Neural progenitor cell (in vitro differentiated cells): ENCODE measurements at regions not wholly inside any gene's neighbourhood (a gene's known extent, or its start where the extent isn't known, plus 50 kb on each side); places are given as distances from the start of the nearest gene placed in this dataset.

Experiments used
- DNase-seq: peaks from one replicate; pipeline ENCODE4 v3.0.0-alpha.2; 2016; ENCODE audit warnings: low spot score
- H2AFZ ChIP-seq: fragments of 200-600 bp; sonication (generic); replicated peaks from 2 replicates; pipeline ENCODE4 v1.6.1; 2016; ENCODE audit warnings: antibody characterized with exemption
- H3F3A ChIP-seq: fragments of 200-600 bp; sonication (generic); 2 replicates; pipeline ENCODE4 v1.6.1; 2016; ENCODE audit warnings: antibody characterized with exemption, low read depth
- H3K27ac ChIP-seq: fragments of 200-600 bp; sonication (generic); 2 replicates; pipeline ENCODE4 v1.5.1; 2016; ENCODE audit warnings: mild to moderate bottlenecking
- H3K27me3 ChIP-seq: fragments of 200-600 bp; sonication (generic); 2 replicates; pipeline ENCODE4 v1.6.1; 2016; ENCODE audit warnings: mild to moderate bottlenecking, moderate library complexity
- H3K36me3 ChIP-seq: fragments of 200-600 bp; sonication (generic); 2 replicates; pipeline ENCODE4 v1.5.1; 2016
- H3K4me1 ChIP-seq: fragments of 200-600 bp; sonication (generic); 2 replicates; pipeline ENCODE4 v1.6.1; 2016; ENCODE audit warnings: mixed run types
- H3K4me2 ChIP-seq: fragments of 200-600 bp; sonication (generic); 2 replicates; pipeline ENCODE4 v1.6.1; 2016
- H3K4me3 ChIP-seq: fragments of 200-600 bp; sonication (generic); 2 replicates; pipeline ENCODE4 v1.5.1; 2016
- H3K79me2 ChIP-seq: fragments of 200-600 bp; sonication (generic); 2 replicates; pipeline ENCODE4 v1.6.1; 2016; ENCODE audit warnings: low read depth
- H3K9ac ChIP-seq: fragments of 200-600 bp; sonication (generic); 2 replicates; pipeline ENCODE4 v1.6.1; 2016
- H3K9me3 ChIP-seq: fragments of 200-600 bp; sonication (generic); 2 replicates; pipeline ENCODE4 v1.5.1; 2016; ENCODE audit warnings: low read depth
- H4K20me1 ChIP-seq: fragments of 200-600 bp; sonication (generic); 2 replicates; pipeline ENCODE4 v1.6.1; 2016; ENCODE audit warnings: low read depth
- H3K27ac Mint-ChIP-seq: 3 replicates; pipeline ENCODE4 v1.8.0; 2021; ENCODE audit warnings: mixed read lengths
- H3K27me3 Mint-ChIP-seq: 2 replicates; pipeline ENCODE4 v1.8.0; 2022; ENCODE audit warnings: low read depth, mild to moderate bottlenecking, inconsistent platforms, moderate library complexity, mixed read lengths; ENCODE audit not compliant: insufficient read depth
- H3K36me3 Mint-ChIP-seq: 3 replicates; pipeline ENCODE4 v1.8.0; 2021; ENCODE audit warnings: mixed read lengths
- H3K4me1 Mint-ChIP-seq: 3 replicates; pipeline ENCODE4 v1.8.0; 2021; ENCODE audit warnings: mixed read lengths
- H3K4me3 Mint-ChIP-seq: 3 replicates; pipeline ENCODE4 v1.8.0; 2021; ENCODE audit warnings: mild to moderate bottlenecking, moderate library complexity, mixed read lengths
- H3K9me3 Mint-ChIP-seq: 3 replicates; pipeline ENCODE4 v1.8.0; 2020; ENCODE audit warnings: mixed read lengths
- CTCF ChIP-seq: fragments of 200-600 bp; sonication (generic); IDR thresholded peaks from 2 replicates; pipeline ENCODE4 v1.5.1; 2017; ENCODE audit warnings: antibody characterized with exemption, mild to moderate bottlenecking
- EZH2 ChIP-seq: fragments of 200-600 bp; sonication (generic); IDR thresholded peaks from 2 replicates; pipeline ENCODE4 v1.6.1; 2017; ENCODE audit warnings: antibody characterized with exemption, mild to moderate bottlenecking, moderate library complexity
- EZH2phosphoT487 ChIP-seq: fragments of 200-600 bp; sonication (generic); IDR thresholded peaks from 2 replicates; pipeline ENCODE4 v1.6.1; 2017; ENCODE audit warnings: antibody characterized with exemption

GRCh38 chr20:50294164-50295088 is 103.8 kb downstream of the CEBPB start:
- H3K9me3 Mint-ChIP-seq = no peaks in the 10 kb centered on the region
- no peaks in the 10 kb centered on the region for H3K9me3 ChIP-seq
- H3K27me3 Mint-ChIP-seq = peaks cover 4% of the 10 kb centered on the region
- peaks cover 22% of the 10 kb centered on the region for H3K4me1 Mint-ChIP-seq
- H3K79me2 ChIP-seq = no peaks in the 10 kb centered on the region
- no peak for TF ChIP-seq EZH2phosphoT487
- no peak for TF ChIP-seq EZH2
- no peak for TF ChIP-seq CTCF
- H2AFZ ChIP-seq = no peak overlapping the region
- H4K20me1 ChIP-seq = no peaks in the 10 kb centered on the region
- no peaks in the 10 kb centered on the region for H3F3A ChIP-seq
- H3K9ac ChIP-seq = no peak overlapping the region
- no peaks in the 10 kb centered on the region for H3K36me3 ChIP-seq
- no peak overlapping the region for H3K27ac Mint-ChIP-seq
- no peaks in the 10 kb centered on the region for H3K4me1 ChIP-seq
- no peak for DNase-seq
- no peaks in the 10 kb centered on the region for H3K36me3 Mint-ChIP-seq
- H3K4me3 Mint-ChIP-seq = no peak overlapping the region
- no peak overlapping the region for H3K4me3 ChIP-seq
- H3K4me2 ChIP-seq = no peak overlapping the region
- H3K27me3 ChIP-seq = no peaks in the 10 kb centered on the region
- H3K27ac ChIP-seq = no peak overlapping the region

GRCh38 chr20:50295345-50295744 is 104.7 kb downstream of the CEBPB start:
- no peaks in the 10 kb centered on the region for H4K20me1 ChIP-seq
- no peaks in the 10 kb centered on the region for H3K79me2 ChIP-seq
- peaks cover 20% of the 10 kb centered on the region for H3K4me1 Mint-ChIP-seq
- no peak overlapping the region for H2AFZ ChIP-seq
- no peaks in the 10 kb centered on the region for H3K27me3 ChIP-seq
- H3K27ac Mint-ChIP-seq = no peak overlapping the region
- no peaks in the 10 kb centered on the region for H3K36me3 Mint-ChIP-seq
- no peaks in the 10 kb centered on the region for H3F3A ChIP-seq
- no peaks in the 10 kb centered on the region for H3K4me1 ChIP-seq
- no peak overlapping the region for H3K9ac ChIP-seq
- no peaks in the 10 kb centered on the region for H3K36me3 ChIP-seq
- H3K27ac ChIP-seq = no peak overlapping the region
- DNase-seq = no peak
- TF ChIP-seq EZH2phosphoT487 (no peak), CTCF (no peak), EZH2 (no peak)
- H3K4me2 ChIP-seq = no peak overlapping the region
- peaks cover 4% of the 10 kb centered on the region for H3K27me3 Mint-ChIP-seq
- no peaks in the 10 kb centered on the region for H3K9me3 Mint-ChIP-seq
- H3K4me3 ChIP-seq = no peak overlapping the region
- H3K9me3 ChIP-seq = no peaks in the 10 kb centered on the region
- no peak overlapping the region for H3K4me3 Mint-ChIP-seq

- Histone ChIP-seq H4K20me1 (no peaks in the 10 kb centered on the region), H3K4me1 (no peaks in the 10 kb centered on the region), H3K4me3 (no peak overlapping the region), H3K27me3 (no peaks in the 10 kb centered on the region), H3K9me3 (no peaks in the 10 kb centered on the region), H3K79me2 (no peaks in the 10 kb centered on the region), H3K36me3 (no peaks in the 10 kb centered on the region), H3K27ac (no peak overlapping the region), H3F3A (no peaks in the 10 kb centered on the region), H2AFZ (no peak overlapping the region), H3K4me2 (no peak overlapping the region), H3K9ac (no peak overlapping the region)
- TF ChIP-seq CTCF = no peak
- no peak for TF ChIP-seq EZH2
- TF ChIP-seq EZH2phosphoT487 = no peak
- H3K9me3 Mint-ChIP-seq = no peaks in the 10 kb centered on the region
- H3K36me3 Mint-ChIP-seq = no peaks in the 10 kb centered on the region
- H3K4me1 Mint-ChIP-seq = peaks cover 18% of the 10 kb centered on the region
- H3K27me3 Mint-ChIP-seq = peaks cover 4% of the 10 kb centered on the region
- DNase-seq = no peak
- H3K4me3 Mint-ChIP-seq = no peak overlapping the region
- H3K27ac Mint-ChIP-seq = peak overlapping the region; percentile 85
Observed at GRCh38 chr20:50295762-50296449, 105.3 kb downstream of the CEBPB start.
